Stimulated activated CD4-positive, alpha-beta T cell treated with anti-CD3 and anti-CD28 coated beads, Interleukin-15, amount 100 ng/mL, for 24 hours (primary cell): ENCODE measurements at regions not wholly inside any gene's neighbourhood (a gene's known extent, or its start where the extent isn't known, plus 50 kb on each side); places are given as distances from the start of the nearest gene placed in this dataset.
"Not testable (repeated sequence)": the region's sequence is repeated elsewhere in the genome, so short reads cannot be mapped to it uniquely, and the experiment has no call there.

ENCODE experiments used
- DNase-seq: peaks from one replicate; pipeline ENCODE4 v3.0.0-alpha.2; 2020

GRCh38 chr7:81525841-81526240, 244.0 kb downstream of the HGF start:
- no peak for DNase-seq

- DNase-seq = no peak
Observed at GRCh38 chr7:81519886-81520285, 250.0 kb downstream of the HGF start.

- no peak for DNase-seq
Observed at GRCh38 chr7:81516898-81517297, 252.9 kb downstream of the HGF start.

GRCh38 chr7:81515009-81515408, 254.8 kb downstream of the HGF start:
- DNase-seq = no peak

- no peak for DNase-seq
Observed at GRCh38 chr7:81514546-81514945, 255.3 kb downstream of the HGF start.

GRCh38 chr7:81510122-81510521, 259.7 kb downstream of the HGF start:
- DNase-seq = no peak

- DNase-seq = no peak
Observed at GRCh38 chr7:81507221-81507620, 262.6 kb downstream of the HGF start.

GRCh38 chr7:81506609-81507008, 263.2 kb downstream of the HGF start:
- DNase-seq = no peak

GRCh38 chr7:81503771-81504170, 266.1 kb downstream of the HGF start:
- no peak for DNase-seq

GRCh38 chr7:81503336-81503735, 266.5 kb downstream of the HGF start:
- no peak for DNase-seq

GRCh38 chr7:81501220-81501619, 268.6 kb downstream of the HGF start:
- no peak for DNase-seq

GRCh38 chr7:81500631-81501030, 269.2 kb downstream of the HGF start:
- DNase-seq = no peak

GRCh38 chr7:81499262-81500116, 270.4 kb downstream of the HGF start:
- no peak for DNase-seq

GRCh38 chr7:81498176-81498575, 271.7 kb downstream of the HGF start:
- DNase-seq = no peak

- no peak for DNase-seq
Observed at GRCh38 chr7:81492910-81493309, 276.9 kb downstream of the HGF start.

GRCh38 chr7:81492240-81492639, 277.6 kb downstream of the HGF start:
- no peak for DNase-seq

GRCh38 chr7:81491573-81491972, 278.3 kb downstream of the HGF start:
- no peak for DNase-seq

GRCh38 chr7:81488210-81488609, 281.6 kb downstream of the HGF start:
- no peak for DNase-seq

- no peak for DNase-seq
Observed at GRCh38 chr7:81487516-81487915, 282.3 kb downstream of the HGF start.

GRCh38 chr7:81484261-81484660, 285.6 kb downstream of the HGF start:
- no peak for DNase-seq

GRCh38 chr7:81482600-81483186, 287.2 kb downstream of the HGF start:
- no peak for DNase-seq

GRCh38 chr7:81478664-81479063, 291.2 kb downstream of the HGF start:
- no peak for DNase-seq

GRCh38 chr7:81478201-81478600, 291.6 kb downstream of the HGF start:
- not testable (repeated sequence) for DNase-seq

GRCh38 chr7:81473236-81473635, 296.6 kb downstream of the HGF start:
- no peak for DNase-seq
